Stimulated activated CD8-positive, alpha-beta memory T cell treated with anti-CD3 and anti-CD28 coated beads, Interleukin-12 subunit alpha, Interleukin-12 subunit beta, amount 100 ng/mL, for 4 hours (primary cell): ENCODE measurements at regions not wholly inside any gene's neighbourhood (a gene's known extent, or its start where the extent isn't known, plus 50 kb on each side); places are given as distances from the start of the nearest gene placed in this dataset.

ENCODE experiments used
- DNase-seq: peaks from one replicate; pipeline ENCODE4 v3.0.0-alpha.2; 2020; ENCODE audit warnings: low read depth

- no peak for DNase-seq
These were observed 187.4 kb upstream of the LINGO1 start for GRCh38 chr15:77819851-77820728.

- DNase-seq, result no peak
These were observed 186.5 kb upstream of the LINGO1 start for GRCh38 chr15:77819048-77819850.

GRCh38 chr15:77818484-77819047 is 185.9 kb upstream of the LINGO1 start:
- DNase-seq, result no peak

- no peak for DNase-seq
These were observed 184.7 kb upstream of the LINGO1 start for GRCh38 chr15:77817434-77817833.

GRCh38 chr15:77816983-77817382 is 184.3 kb upstream of the LINGO1 start:
- no peak for DNase-seq

- no peak for DNase-seq
These were observed 182.3 kb upstream of the LINGO1 start for GRCh38 chr15:77815015-77815414.

GRCh38 chr15:77812664-77813063 is 180.0 kb upstream of the LINGO1 start:
- no peak for DNase-seq

- no peak for DNase-seq
These were observed 178.6 kb upstream of the LINGO1 start for GRCh38 chr15:77811270-77811669.

GRCh38 chr15:77810130-77810571 is 177.4 kb upstream of the LINGO1 start:
- DNase-seq, result no peak

GRCh38 chr15:77808581-77809177 is 176.0 kb upstream of the LINGO1 start:
- DNase-seq, result no peak

GRCh38 chr15:77808075-77808474 is 175.4 kb upstream of the LINGO1 start:
- DNase-seq, result no peak

GRCh38 chr15:77807611-77808010 is 174.9 kb upstream of the LINGO1 start:
- DNase-seq, result no peak

GRCh38 chr15:77807115-77807514 is 174.4 kb upstream of the LINGO1 start:
- no peak for DNase-seq

- no peak for DNase-seq
These were observed 171.5 kb upstream of the LINGO1 start for GRCh38 chr15:77804210-77804609.

GRCh38 chr15:77803487-77803886 is 170.8 kb upstream of the LINGO1 start:
- DNase-seq, result no peak

- no peak for DNase-seq
These were observed 167.6 kb upstream of the LINGO1 start for GRCh38 chr15:77800305-77800704.

- DNase-seq, result no peak
These were observed 166.1 kb upstream of the LINGO1 start for GRCh38 chr15:77798847-77799246.

- no peak for DNase-seq
These were observed 165.6 kb upstream of the LINGO1 start for GRCh38 chr15:77798151-77798835.

- no peak for DNase-seq
These were observed 164.6 kb upstream of the LINGO1 start for GRCh38 chr15:77797270-77797669.

- no peak for DNase-seq
These were observed 163.5 kb upstream of the LINGO1 start for GRCh38 chr15:77796046-77796729.

- DNase-seq, result no peak
These were observed 162.7 kb upstream of the LINGO1 start for GRCh38 chr15:77795446-77795845.
